ENCODE measurements at regions not wholly inside any gene's neighbourhood (a gene's known extent, or its start where the extent isn't known, plus 50 kb on each side); places are given as distances from the start of the nearest gene placed in this dataset.

- TF ChIP-seq CTCF (optimal IDR thresholded peaks at IDR 0.05 in 1 of 3, IDR thresholded peaks at IDR 0.05 in 1 of 3, conservative IDR thresholded peaks at IDR 0.05 in 1 of 3; ENCODE audit: extremely low read depth in 1 of 3, insufficient read depth in 2 of 3, low read length in 3 of 3), result no peak
- H3K27ac ChIP-seq (ENCODE audit: control insufficient read depth, insufficient read depth, low read length), result no peak overlapping the region
- no peak overlapping the region for H3K4me3 ChIP-seq (ENCODE audit: control insufficient read depth in 2 of 3, extremely low read depth in 1 of 3, insufficient read depth in 2 of 3, low read depth in 1 of 3, low read length in 3 of 3)
- H3K9me3 ChIP-seq (ENCODE audit: control insufficient read depth, low read depth, low read length), result no peaks in the 10 kb centered on the region
- H3K79me2 ChIP-seq (ENCODE audit: control insufficient read depth, insufficient read depth, low read length), result no peaks in the 10 kb centered on the region
- H3K36me3 ChIP-seq (ENCODE audit: control insufficient read depth in 2 of 2, extremely low read depth in 1 of 2, insufficient read depth in 2 of 2, low read length in 2 of 2), result no peaks in the 10 kb centered on the region
- no peak for DNase-seq (ENCODE audit: low read depth, low spot score)
- no peaks in the 10 kb centered on the region for H3K9me1 ChIP-seq (ENCODE audit: control insufficient read depth, extremely low read depth, insufficient read depth, low read length)
- dilution Hi-C loops (cut with MboI; ENCODE audit: extremely low pct_ligation_motif_present, low sequenced_read_pairs), result no loop called here
- H3K4me1 ChIP-seq (ENCODE audit: control insufficient read depth, extremely low read depth, insufficient read depth, low read length), result no peaks in the 10 kb centered on the region
- no peak for FAIRE-seq
- H2AFZ ChIP-seq (ENCODE audit: control insufficient read depth, low read length), result no peak overlapping the region
- no peak overlapping the region for H3K9ac ChIP-seq (ENCODE audit: control insufficient read depth, extremely low read depth, insufficient read depth, low read length)
- H4K20me1 ChIP-seq (ENCODE audit: control insufficient read depth, extremely low read depth, insufficient read depth, low read length), result no peaks in the 10 kb centered on the region
- no peak overlapping the region for H3K4me2 ChIP-seq (ENCODE audit: control insufficient read depth, extremely low read depth, insufficient read depth, low read depth, low read length)
- H3K27me3 ChIP-seq (ENCODE audit: control insufficient read depth, extremely low read depth, insufficient read depth, low read length), result no peaks in the 10 kb centered on the region
These were observed 330.1 kb upstream of the PHF14 start for GRCh38 chr7:10643545-10643944.

- Histone ChIP-seq H3K4me1 (ENCODE audit: control insufficient read depth, extremely low read depth, insufficient read depth, low read length) (no peaks in the 10 kb centered on the region), H3K27ac (ENCODE audit: control insufficient read depth, insufficient read depth, low read length) (no peak overlapping the region), H4K20me1 (ENCODE audit: control insufficient read depth, extremely low read depth, insufficient read depth, low read length) (no peaks in the 10 kb centered on the region), H3K4me3 (ENCODE audit: control insufficient read depth in 2 of 3, extremely low read depth in 1 of 3, insufficient read depth in 2 of 3, low read depth in 1 of 3, low read length in 3 of 3) (no peak overlapping the region), H3K79me2 (ENCODE audit: control insufficient read depth, insufficient read depth, low read length) (no peaks in the 10 kb centered on the region), H3K36me3 (ENCODE audit: control insufficient read depth in 2 of 2, extremely low read depth in 1 of 2, insufficient read depth in 2 of 2, low read length in 2 of 2) (no peaks in the 10 kb centered on the region), H3K4me2 (ENCODE audit: control insufficient read depth, extremely low read depth, insufficient read depth, low read depth, low read length) (no peak overlapping the region), H3K9ac (ENCODE audit: control insufficient read depth, extremely low read depth, insufficient read depth, low read length) (no peak overlapping the region), H3K9me3 (ENCODE audit: control insufficient read depth, low read depth, low read length) (no peaks in the 10 kb centered on the region), H3K9me1 (ENCODE audit: control insufficient read depth, extremely low read depth, insufficient read depth, low read length) (no peaks in the 10 kb centered on the region), H3K27me3 (ENCODE audit: control insufficient read depth, extremely low read depth, insufficient read depth, low read length) (no peaks in the 10 kb centered on the region), H2AFZ (ENCODE audit: control insufficient read depth, low read length) (no peak overlapping the region)
- DNase-seq (ENCODE audit: low read depth, low spot score), result no peak
- FAIRE-seq, result no peak
- TF ChIP-seq EZH2 (IDR thresholded peaks at IDR 0.05; ENCODE audit: low read length), result no peak
- TF ChIP-seq CTCF (optimal IDR thresholded peaks at IDR 0.05 in 1 of 3, IDR thresholded peaks at IDR 0.05 in 1 of 3, conservative IDR thresholded peaks at IDR 0.05 in 1 of 3; ENCODE audit: extremely low read depth in 1 of 3, insufficient read depth in 2 of 3, low read length in 3 of 3), result no peak
- dilution Hi-C loops (cut with MboI; ENCODE audit: extremely low pct_ligation_motif_present, low sequenced_read_pairs), result no loop called here
These were observed 328.8 kb upstream of the PHF14 start for GRCh38 chr7:10644849-10645248.

All from keratinocyte (primary cell).